HCT116 (cell line): ENCODE measurements at regions not wholly inside any gene's neighbourhood (a gene's known extent, or its start where the extent isn't known, plus 50 kb on each side); places are given as distances from the start of the nearest gene placed in this dataset.

Source experiments
- ATAC-seq: fragments of 200-7000 bp; cut with Tn5 transposase; 2 replicates; pipeline ENCODE4 v1.9.1; 2020; ENCODE audit warnings: mild to moderate bottlenecking, moderate library complexity
- BruUV-seq: library from RNA; stranded (reverse); fragments of 400-500 nt; replicated peaks from 2 replicates; lab custom pipeline; 2021; lab: Mats Ljungman, UMichigan
- CTCF ChIA-PET: fragments of 300-600 bp; sonication (Branson Sonifier 250); formaldehyde crosslinking; loops from one replicate; lab custom pipeline; 2021; ENCODE audit warnings: antibody characterized with exemption; lab: Charles Lee
- POLR2A ChIA-PET: fragments of 300-600, 350-600 bp; sonication (Branson Sonifier 250); formaldehyde crosslinking; loops from one replicate; lab custom pipeline; 2021; ENCODE audit warnings: antibody characterized with exemption; lab: Charles Lee
- RAD21 ChIA-PET, 2 experiments: fragments of 300-600 bp; sonication (Branson Sonifier 250); formaldehyde crosslinking; loops; one replicate each; lab custom pipeline; 2023; ENCODE audit warnings: low total read pairs in 2 of 2; ENCODE audit not compliant: uncharacterized antibody in 2 of 2, unreplicated experiment in 2 of 2, low non-redundant PET in 1 of 2; lab: Charles Lee
- DNase-seq: peaks from one replicate; pipeline ENCODE4 v3.0.0-alpha.2; 2010; ENCODE audit warnings: low read depth, low spot score
- H2AFZ ChIP-seq: fragments of 200-600 bp; shearing (Covaris generic), sonication (generic); 2 replicates; pipeline ENCODE4 v1.6.1; 2017; ENCODE audit warnings: low read depth, mixed run types, mixed read lengths, antibody characterized with exemption, low read length; ENCODE audit not compliant: poor library complexity, severe bottlenecking
- H3K27ac ChIP-seq: 2 replicates; pipeline ENCODE4 v1.5.1; 2012; ENCODE audit warnings: low read depth, low read length
- H3K27me3 ChIP-seq: fragments of 200-600 bp; sonication (generic); 2 replicates; pipeline ENCODE4 v1.6.1; 2016; ENCODE audit warnings: mixed run types, low read length, mixed read lengths; ENCODE audit not compliant: insufficient read depth
- H3K36me3 ChIP-seq, 2 experiments: fragments of 200-500 bp in 1 of 2; fragments of 200-600 bp in 1 of 2; sonication (Bioruptor generic) in 1 of 2; sonication (generic) in 1 of 2; 2 replicates each; pipeline versions ENCODE4 v1.5.1 to v1.6.1; 2014 to 2016; ENCODE audit warnings: low read length in 2 of 2, inconsistent platforms in 1 of 2, mixed read lengths in 1 of 2, mixed run types in 1 of 2; ENCODE audit not compliant: insufficient read depth in 2 of 2, control insufficient read depth in 1 of 2
- H3K4me1 ChIP-seq, 2 experiments: fragments of 200-600 bp in 1 of 2; sonication (generic) in 1 of 2; 2 replicates each; pipeline versions ENCODE4 v1.5.1 to v1.6.1; 2012 to 2017; ENCODE audit warnings: low read length in 2 of 2, inconsistent platforms in 1 of 2, mild to moderate bottlenecking in 1 of 2, mixed read lengths in 1 of 2, mixed run types in 1 of 2, moderate library complexity in 1 of 2; ENCODE audit not compliant: insufficient read depth in 2 of 2, control insufficient read depth in 1 of 2
- H3K4me2 ChIP-seq: fragments of 200-600 bp; sonication (generic); 2 replicates; pipeline ENCODE4 v1.6.1; 2017; ENCODE audit warnings: mixed run types, low read length, mixed read lengths
- H3K4me3 ChIP-seq, 2 experiments: fragments of 200-600 bp in 1 of 2; sonication (generic) in 1 of 2; replicated peaks in 1 of 2; 2 replicates each; pipeline ENCODE4 v1.5.1; 2011 to 2016; ENCODE audit warnings: low read length in 2 of 2, control low read depth in 1 of 2, low read depth in 1 of 2, mild to moderate bottlenecking in 1 of 2, mixed read lengths in 1 of 2, mixed run types in 1 of 2
- H3K79me2 ChIP-seq: fragments of 200-600 bp; sonication (generic); 2 replicates; pipeline ENCODE4 v1.6.1; 2017; ENCODE audit warnings: mild to moderate bottlenecking, mixed run types, low read length, moderate library complexity, mixed read lengths; ENCODE audit not compliant: insufficient read depth
- H3K9ac ChIP-seq: fragments of 200-600 bp; sonication (generic); 2 replicates; pipeline ENCODE4 v1.6.1; 2016; ENCODE audit warnings: low read length, mixed read lengths
- H3K9me2 ChIP-seq: fragments of 200-600 bp; sonication (generic), shearing (Covaris generic); 2 replicates; pipeline ENCODE4 v1.6.1; 2017; ENCODE audit warnings: mixed run types, mild to moderate bottlenecking, moderate library complexity; ENCODE audit not compliant: insufficient read depth
- H3K9me3 ChIP-seq, 2 experiments: fragments of 200-500 bp in 1 of 2; fragments of 200-600 bp in 1 of 2; sonication (Bioruptor generic) in 1 of 2; sonication (generic) in 1 of 2; 2 replicates each; pipeline ENCODE4 v1.6.1; 2014 to 2017; ENCODE audit warnings: low read length in 2 of 2, mixed read lengths in 2 of 2, inconsistent platforms in 1 of 2, low read depth in 1 of 2, mild to moderate bottlenecking in 1 of 2, mixed run types in 1 of 2, moderate library complexity in 1 of 2; ENCODE audit not compliant: control insufficient read depth in 1 of 2, insufficient read depth in 1 of 2
- H4K20me1 ChIP-seq: fragments of 200-600 bp; sonication (generic), shearing (Covaris generic); 2 replicates; pipeline ENCODE4 v1.6.1; 2017; ENCODE audit warnings: mixed run types, mild to moderate bottlenecking, moderate library complexity; ENCODE audit not compliant: insufficient read depth
- CBX3 ChIP-seq: IDR thresholded peaks from 2 replicates; pipeline ENCODE4 v1.6.1; 2012; ENCODE audit warnings: low read depth
- CEBPB ChIP-seq: IDR thresholded peaks from 2 replicates; pipeline ENCODE4 v1.6.1; 2012; ENCODE audit warnings: low read depth
- EGR1 ChIP-seq: IDR thresholded peaks from 2 replicates; pipeline ENCODE4 v1.6.1; 2012; ENCODE audit warnings: low read depth
- ELF1 ChIP-seq: IDR thresholded peaks from 2 replicates; pipeline ENCODE4 v1.6.1; 2012; ENCODE audit warnings: low read depth, borderline replicate concordance
- EZH2 ChIP-seq: fragments of 200-600 bp; sonication (generic); IDR thresholded peaks from 2 replicates; pipeline ENCODE4 v1.6.1; 2017; ENCODE audit warnings: antibody characterized with exemption, mixed run types
- EZH2phosphoT487 ChIP-seq: fragments of 200-600 bp; IDR thresholded peaks from 2 replicates; pipeline ENCODE4 v1.6.1; 2018; ENCODE audit warnings: antibody characterized with exemption, borderline replicate concordance
- POLR2A ChIP-seq: IDR thresholded peaks from 2 replicates; pipeline ENCODE4 v1.7.0; 2011; ENCODE audit warnings: borderline replicate concordance; ENCODE audit not compliant: insufficient read depth, insufficient read length; ENCODE audit errors: extremely low read depth
- POLR2AphosphoS5 ChIP-seq: IDR thresholded peaks from 2 replicates; pipeline ENCODE4 v1.6.1; 2011; ENCODE audit warnings: mild to moderate bottlenecking, low read depth, low read length, moderate library complexity
- RAD21 ChIP-seq: IDR thresholded peaks from 2 replicates; pipeline ENCODE4 v1.6.1; 2012; ENCODE audit warnings: low read depth, mild to moderate bottlenecking
- SP1 ChIP-seq: IDR thresholded peaks from 2 replicates; pipeline ENCODE4 v1.6.1; 2012; ENCODE audit warnings: low read depth
- SRF ChIP-seq: IDR thresholded peaks from 2 replicates; pipeline ENCODE4 v1.6.1; 2012; ENCODE audit warnings: low read depth
- YY1 ChIP-seq: IDR thresholded peaks from 2 replicates; pipeline ENCODE4 v1.6.1; 2011; ENCODE audit warnings: low read length, low read depth, moderate library complexity, mild to moderate bottlenecking; ENCODE audit not compliant: insufficient replicate concordance; ENCODE audit errors: extremely low read depth
- ZFX ChIP-seq: fragments of 450-650 bp; IDR thresholded peaks from 2 replicates; pipeline ENCODE4 v1.6.1; 2017
- ZNF274 ChIP-seq: fragments of 200-500 bp; sonication (Bioruptor generic); IDR thresholded peaks from 2 replicates; pipeline ENCODE4 v1.6.1; 2014; ENCODE audit warnings: mild to moderate bottlenecking, low read depth, low read length, inconsistent platforms
- intact Hi-C: fragments of 100-400 bp; cut with micrococcal nuclease; formaldehyde crosslinking; loops from 2 replicates; pipeline ENCODE4 v1.10.0; 2022
- TF ChIP-seq, protein P1 (sequence below): IDR thresholded peaks from 2 replicates; pipeline ENCODE4 v1.6.1; 2011; ENCODE audit warnings: mild to moderate bottlenecking, low read length, moderate library complexity; ENCODE audit not compliant: insufficient replicate concordance; ENCODE audit errors: extremely low read depth
- TF ChIP-seq, protein P2 (sequence below): IDR thresholded peaks from 2 replicates; pipeline ENCODE4 v1.6.1; 2012

GRCh38 chr13:47853236-47853635 is 147.8 kb downstream of the SUCLA2 start:
- intact Hi-C loops = no loop called here
- no peak overlapping the region for H3K9ac ChIP-seq
- H3K36me3 ChIP-seq = no peaks in the 10 kb centered on the region
- POLR2A ChIA-PET = no interaction called here
- no peak for TF ChIP-seq YY1
- no peak for TF ChIP-seq EZH2phosphoT487
- no peak for TF ChIP-seq POLR2A
- TF ChIP-seq, protein P1, sequence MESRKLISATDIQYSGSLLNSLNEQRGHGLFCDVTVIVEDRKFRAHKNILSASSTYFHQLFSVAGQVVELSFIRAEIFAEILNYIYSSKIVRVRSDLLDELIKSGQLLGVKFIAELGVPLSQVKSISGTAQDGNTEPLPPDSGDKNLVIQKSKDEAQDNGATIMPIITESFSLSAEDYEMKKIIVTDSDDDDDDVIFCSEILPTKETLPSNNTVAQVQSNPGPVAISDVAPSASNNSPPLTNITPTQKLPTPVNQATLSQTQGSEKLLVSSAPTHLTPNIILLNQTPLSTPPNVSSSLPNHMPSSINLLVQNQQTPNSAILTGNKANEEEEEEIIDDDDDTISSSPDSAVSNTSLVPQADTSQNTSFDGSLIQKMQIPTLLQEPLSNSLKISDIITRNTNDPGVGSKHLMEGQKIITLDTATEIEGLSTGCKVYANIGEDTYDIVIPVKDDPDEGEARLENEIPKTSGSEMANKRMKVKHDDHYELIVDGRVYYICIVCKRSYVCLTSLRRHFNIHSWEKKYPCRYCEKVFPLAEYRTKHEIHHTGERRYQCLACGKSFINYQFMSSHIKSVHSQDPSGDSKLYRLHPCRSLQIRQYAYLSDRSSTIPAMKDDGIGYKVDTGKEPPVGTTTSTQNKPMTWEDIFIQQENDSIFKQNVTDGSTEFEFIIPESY = no peak
- no peak for TF ChIP-seq CBX3
- TF ChIP-seq CEBPB = no peak
- TF ChIP-seq SRF = no peak
- TF ChIP-seq RAD21 = no peak
- TF ChIP-seq, protein P2, sequence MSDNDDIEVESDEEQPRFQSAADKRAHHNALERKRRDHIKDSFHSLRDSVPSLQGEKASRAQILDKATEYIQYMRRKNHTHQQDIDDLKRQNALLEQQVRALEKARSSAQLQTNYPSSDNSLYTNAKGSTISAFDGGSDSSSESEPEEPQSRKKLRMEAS = no peak
- TF ChIP-seq EZH2 = no peak
- no peak for TF ChIP-seq ZNF274
- no peak for TF ChIP-seq ELF1
- no peak for TF ChIP-seq SP1
- no peak for TF ChIP-seq POLR2AphosphoS5
- no peak for TF ChIP-seq ZFX
- TF ChIP-seq EGR1 = no peak
- no peaks in the 10 kb centered on the region; the same call in 1 of the 2 replicates for H3K9me2 ChIP-seq
- H3K79me2 ChIP-seq = no peaks in the 10 kb centered on the region
- no peaks in the 10 kb centered on the region for H3K9me3 ChIP-seq
- H4K20me1 ChIP-seq = no peaks in the 10 kb centered on the region
- ATAC-seq = no peak
- BruUV-seq = no TSS peak
- no peak overlapping the region for H3K4me3 ChIP-seq
- CTCF ChIA-PET = no interaction called here
- no peaks in the 10 kb centered on the region for H3K27me3 ChIP-seq
- H3K4me2 ChIP-seq = no peak overlapping the region
- no peak overlapping the region for H3K27ac ChIP-seq
- no peak for DNase-seq
- no peaks in the 10 kb centered on the region for H3K4me1 ChIP-seq
- no peak overlapping the region for H2AFZ ChIP-seq
- RAD21 ChIA-PET = no interaction called here
